Stimulated activated CD4-positive, alpha-beta T cell treated with anti-CD3 and anti-CD28 coated beads, Interleukin-4, amount 100 ng/mL, for 24 hours (primary cell): ENCODE measurements at regions not wholly inside any gene's neighbourhood (a gene's known extent, or its start where the extent isn't known, plus 50 kb on each side); places are given as distances from the start of the nearest gene placed in this dataset.

Experiments
- DNase-seq: peaks from one replicate; pipeline ENCODE4 v3.0.0-alpha.2; 2020

- no peak for DNase-seq
Observed at GRCh38 chr12:111220363-111220762, 148.5 kb downstream of the PHETA1 start.

GRCh38 chr12:111219440-111219839 is 149.5 kb downstream of the PHETA1 start:
- no peak for DNase-seq

GRCh38 chr12:111218499-111218898 is 150.4 kb downstream of the PHETA1 start:
- no peak for DNase-seq

- no peak for DNase-seq
Observed at GRCh38 chr12:111216387-111217159, 152.3 kb downstream of the PHETA1 start.

- no peak for DNase-seq
Observed at GRCh38 chr12:111215881-111216280, 153.0 kb downstream of the PHETA1 start.

GRCh38 chr12:111214401-111214800 is 154.5 kb downstream of the PHETA1 start:
- no peak for DNase-seq

GRCh38 chr12:111213561-111213960 is 155.3 kb downstream of the PHETA1 start:
- no peak for DNase-seq

- DNase-seq = no peak
Observed at GRCh38 chr12:111212814-111213456, 156.0 kb downstream of the PHETA1 start.

- no peak for DNase-seq
Observed at GRCh38 chr12:111211910-111212757, 156.8 kb downstream of the PHETA1 start.

- DNase-seq = no peak
Observed at GRCh38 chr12:111209811-111210210, 159.1 kb downstream of the PHETA1 start.

- DNase-seq = no peak
Observed at GRCh38 chr12:111207761-111208160, 161.1 kb downstream of the PHETA1 start.

GRCh38 chr12:111204788-111205241 is 164.1 kb downstream of the PHETA1 start:
- DNase-seq = no peak

GRCh38 chr12:111203969-111204368 is 164.9 kb downstream of the PHETA1 start:
- no peak for DNase-seq

GRCh38 chr12:111203446-111203845 is 165.4 kb downstream of the PHETA1 start:
- no peak for DNase-seq

- DNase-seq = no peak
Observed at GRCh38 chr12:111202237-111202915, 166.5 kb downstream of the PHETA1 start.

- no peak for DNase-seq
Observed at GRCh38 chr12:111201495-111202236, 167.2 kb downstream of the PHETA1 start.

- DNase-seq = no peak
Observed at GRCh38 chr12:111201036-111201435, 167.9 kb downstream of the PHETA1 start.

- no peak for DNase-seq
Observed at GRCh38 chr12:111197376-111197944, 171.4 kb downstream of the PHETA1 start.

GRCh38 chr12:111196532-111196931 is 172.4 kb downstream of the PHETA1 start:
- DNase-seq = no peak

- DNase-seq = no peak
Observed at GRCh38 chr12:111195316-111195715, 173.6 kb downstream of the PHETA1 start.

GRCh38 chr12:111194703-111195051 is 174.2 kb downstream of the PHETA1 start:
- no peak for DNase-seq
